ENCODE measurements at regions not wholly inside any gene's neighbourhood (a gene's known extent, or its start where the extent isn't known, plus 50 kb on each side); places are given as distances from the start of the nearest gene placed in this dataset.

DNA sequence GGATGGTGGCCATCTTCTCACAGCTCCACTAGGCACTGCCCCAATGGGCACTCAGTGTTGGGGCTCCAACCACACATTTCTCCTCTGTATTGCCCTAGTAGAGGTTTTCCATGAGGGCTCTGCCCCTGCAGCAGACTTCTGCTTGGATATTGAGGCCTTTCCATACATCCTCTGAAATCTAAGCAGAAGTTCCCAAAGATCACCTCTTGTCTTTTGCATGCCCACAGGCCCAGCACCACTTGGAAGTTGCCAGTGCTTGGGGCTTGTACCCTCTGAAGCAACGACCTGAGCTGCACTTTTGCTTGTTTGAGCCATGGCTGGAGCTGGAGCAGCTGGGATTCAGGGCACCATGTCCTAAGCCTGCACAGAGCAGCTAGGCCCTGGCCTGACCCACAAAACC, 189.1 kb upstream of the EYS start:
- 0% methylated on average over 1 of the region's 1 CpG for WGBS (ENCODE audit: low lambda C conversion rate, missing lambda C conversion rate)

DNA sequence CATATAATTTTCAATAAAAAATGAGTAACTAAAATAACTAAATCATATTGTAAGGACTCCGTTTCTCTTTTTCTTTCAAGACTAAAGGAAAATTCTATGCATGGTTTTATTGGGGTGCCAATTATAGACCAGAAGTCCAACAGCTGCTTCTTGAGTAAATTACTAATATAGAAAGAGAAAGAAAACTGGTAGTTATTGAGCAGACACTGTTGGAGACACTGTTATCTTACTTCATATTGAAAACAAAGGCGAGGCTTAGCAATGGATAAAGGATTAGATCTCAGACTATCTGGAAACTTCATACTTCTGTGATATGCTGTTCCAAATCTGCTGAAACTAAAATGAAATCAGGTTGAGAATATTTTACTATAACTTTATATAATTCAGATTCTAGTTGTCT, 169.6 kb upstream of the EYS start:
- no peaks in the 10 kb centered on the region for H3K4me1 ChIP-seq (ENCODE audit: insufficient read depth)
- no peak overlapping the region for H3K4me3 ChIP-seq
- H3K79me2 ChIP-seq: no peaks in the 10 kb centered on the region
- WGBS (ENCODE audit: low lambda C conversion rate, missing lambda C conversion rate): 73% methylated on average over 2 of the region's 2 CpGs
- no peaks in the 10 kb centered on the region for H3K9me2 ChIP-seq (replicated peaks; ENCODE audit: insufficient read depth)
- no peaks in the 10 kb centered on the region for H3K27me3 ChIP-seq
- H3K27ac ChIP-seq: no peak overlapping the region
- TF ChIP-seq EZH2 (IDR thresholded peaks at IDR 0.05; ENCODE audit: borderline replicate concordance) (no peak), EZH2phosphoT487 (IDR thresholded peaks at IDR 0.05; ENCODE audit: low read depth, severe bottlenecking, unreplicated experiment) (no peak)
- TF ChIP-seq, protein P1, sequence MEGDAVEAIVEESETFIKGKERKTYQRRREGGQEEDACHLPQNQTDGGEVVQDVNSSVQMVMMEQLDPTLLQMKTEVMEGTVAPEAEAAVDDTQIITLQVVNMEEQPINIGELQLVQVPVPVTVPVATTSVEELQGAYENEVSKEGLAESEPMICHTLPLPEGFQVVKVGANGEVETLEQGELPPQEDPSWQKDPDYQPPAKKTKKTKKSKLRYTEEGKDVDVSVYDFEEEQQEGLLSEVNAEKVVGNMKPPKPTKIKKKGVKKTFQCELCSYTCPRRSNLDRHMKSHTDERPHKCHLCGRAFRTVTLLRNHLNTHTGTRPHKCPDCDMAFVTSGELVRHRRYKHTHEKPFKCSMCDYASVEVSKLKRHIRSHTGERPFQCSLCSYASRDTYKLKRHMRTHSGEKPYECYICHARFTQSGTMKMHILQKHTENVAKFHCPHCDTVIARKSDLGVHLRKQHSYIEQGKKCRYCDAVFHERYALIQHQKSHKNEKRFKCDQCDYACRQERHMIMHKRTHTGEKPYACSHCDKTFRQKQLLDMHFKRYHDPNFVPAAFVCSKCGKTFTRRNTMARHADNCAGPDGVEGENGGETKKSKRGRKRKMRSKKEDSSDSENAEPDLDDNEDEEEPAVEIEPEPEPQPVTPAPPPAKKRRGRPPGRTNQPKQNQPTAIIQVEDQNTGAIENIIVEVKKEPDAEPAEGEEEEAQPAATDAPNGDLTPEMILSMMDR (IDR thresholded peaks at IDR 0.05; ENCODE audit: poor library complexity): no peak
- DNase-seq (ENCODE audit: low spot score): no peak
- H3K36me3 ChIP-seq (replicated peaks; ENCODE audit: insufficient read depth, low read depth): no peaks in the 10 kb centered on the region
- H3K9me3 ChIP-seq (ENCODE audit: low read depth): no peaks in the 10 kb centered on the region
- no peak overlapping the region for H2AFZ ChIP-seq
- H3K4me2 ChIP-seq: no peak overlapping the region
- H4K20me1 ChIP-seq (ENCODE audit: insufficient read depth, poor library complexity, severe bottlenecking): no peaks in the 10 kb centered on the region

More for the DNA sequence above, 189.1 kb upstream of the EYS start:
- Histone ChIP-seq H4K20me1 (ENCODE audit: insufficient read depth, poor library complexity, severe bottlenecking) (no peaks in the 10 kb centered on the region), H3K36me3 (replicated peaks; ENCODE audit: insufficient read depth, low read depth) (no peaks in the 10 kb centered on the region), H3K79me2 (no peaks in the 10 kb centered on the region), H3K4me2 (no peak overlapping the region), H3K27ac (no peak overlapping the region), H3K27me3 (no peaks in the 10 kb centered on the region), H2AFZ (no peak overlapping the region), H3K9me3 (ENCODE audit: low read depth) (no peaks in the 10 kb centered on the region), H3K9me2 (replicated peaks; ENCODE audit: insufficient read depth) (no peaks in the 10 kb centered on the region), H3K4me3 (no peak overlapping the region), H3K4me1 (ENCODE audit: insufficient read depth) (no peaks in the 10 kb centered on the region)
- TF ChIP-seq, protein P1 (IDR thresholded peaks at IDR 0.05; ENCODE audit: poor library complexity): no peak
- TF ChIP-seq EZH2 (IDR thresholded peaks at IDR 0.05; ENCODE audit: borderline replicate concordance) (no peak), EZH2phosphoT487 (IDR thresholded peaks at IDR 0.05; ENCODE audit: low read depth, severe bottlenecking, unreplicated experiment) (no peak)
- DNase-seq (ENCODE audit: low spot score): no peak

DNA sequence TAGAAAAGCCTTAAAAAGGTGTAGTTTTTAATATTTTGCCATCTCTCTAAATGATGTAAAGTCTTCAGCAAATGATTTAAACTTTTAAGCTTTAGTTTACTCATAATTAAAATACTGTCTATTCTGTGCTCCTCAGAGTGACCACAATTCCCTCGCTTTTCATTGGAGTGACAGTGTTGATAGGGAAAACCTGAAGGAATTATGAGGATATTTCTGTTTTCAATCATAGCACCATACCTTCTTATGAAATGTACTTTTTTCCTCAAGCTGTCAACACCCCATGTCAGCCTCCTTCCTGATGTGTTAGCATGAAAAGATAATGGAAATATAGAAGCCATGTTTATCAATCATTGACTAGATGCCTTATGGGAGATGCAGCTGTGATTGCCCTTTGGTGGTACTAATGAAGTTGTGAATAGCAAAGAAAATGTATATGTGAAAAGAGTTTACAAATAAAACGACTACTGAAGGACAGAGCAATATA, 145.4 kb upstream of the EYS start:
- no peak for TF ChIP-seq EZH2phosphoT487 (IDR thresholded peaks at IDR 0.05; ENCODE audit: low read depth, severe bottlenecking, unreplicated experiment)
- TF ChIP-seq, protein P1 (IDR thresholded peaks at IDR 0.05; ENCODE audit: poor library complexity): no peak
- TF ChIP-seq EZH2 (IDR thresholded peaks at IDR 0.05; ENCODE audit: borderline replicate concordance): no peak
- 80% methylated on average over 2 of the region's 2 CpGs for WGBS (ENCODE audit: low lambda C conversion rate, missing lambda C conversion rate)
- Histone ChIP-seq H3K27me3 (no peaks in the 10 kb centered on the region), H3K9me2 (replicated peaks; ENCODE audit: insufficient read depth) (no peaks in the 10 kb centered on the region), H4K20me1 (ENCODE audit: insufficient read depth, poor library complexity, severe bottlenecking) (no peaks in the 10 kb centered on the region), H3K79me2 (no peaks in the 10 kb centered on the region), H3K4me1 (ENCODE audit: insufficient read depth) (no peaks in the 10 kb centered on the region), H3K36me3 (replicated peaks; ENCODE audit: insufficient read depth, low read depth) (no peaks in the 10 kb centered on the region), H3K4me2 (no peak overlapping the region), H3K27ac (no peak overlapping the region), H3K4me3 (no peak overlapping the region), H3K9me3 (ENCODE audit: low read depth) (no peaks in the 10 kb centered on the region), H2AFZ (no peak overlapping the region)
- no peak for DNase-seq (ENCODE audit: low spot score)

DNA sequence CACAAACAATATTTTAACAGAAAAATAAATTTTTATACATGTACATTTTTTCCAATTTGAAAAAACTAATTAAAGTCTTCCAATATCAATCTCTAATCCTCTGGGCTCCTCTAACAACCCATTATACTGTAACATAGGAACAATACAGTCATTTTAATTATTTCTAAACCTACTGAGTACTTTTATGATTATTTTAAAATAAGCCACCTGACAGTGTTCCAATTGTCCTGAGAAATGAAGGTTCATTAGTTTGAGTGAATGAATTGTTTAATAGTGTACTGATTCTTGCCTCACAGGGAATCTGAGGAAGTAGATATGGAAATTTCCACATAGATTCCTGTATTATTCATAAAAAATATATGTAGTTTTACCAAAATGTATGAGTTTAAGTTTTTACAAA, 123.1 kb upstream of the EYS start:
- DNase-seq (ENCODE audit: low spot score): no peak
- no peaks in the 10 kb centered on the region for H3K36me3 ChIP-seq (replicated peaks; ENCODE audit: insufficient read depth, low read depth)
- H3K9me3 ChIP-seq (ENCODE audit: low read depth): no peaks in the 10 kb centered on the region

More for the DNA sequence above, 123.1 kb upstream of the EYS start:
- H4K20me1 ChIP-seq (ENCODE audit: insufficient read depth, poor library complexity, severe bottlenecking): no peaks in the 10 kb centered on the region
- H2AFZ ChIP-seq: no peak overlapping the region
- no peaks in the 10 kb centered on the region for H3K27me3 ChIP-seq
- H3K4me2 ChIP-seq: no peak overlapping the region
- H3K79me2 ChIP-seq: no peaks in the 10 kb centered on the region
- no peak for TF ChIP-seq EZH2phosphoT487 (IDR thresholded peaks at IDR 0.05; ENCODE audit: low read depth, severe bottlenecking, unreplicated experiment)
- TF ChIP-seq, protein P1 (IDR thresholded peaks at IDR 0.05; ENCODE audit: poor library complexity): no peak
- no peaks in the 10 kb centered on the region for H3K9me2 ChIP-seq (replicated peaks; ENCODE audit: insufficient read depth)
- no peaks in the 10 kb centered on the region for H3K4me1 ChIP-seq (ENCODE audit: insufficient read depth)
- no peak overlapping the region for H3K4me3 ChIP-seq
- no peak overlapping the region for H3K27ac ChIP-seq

Measured in hepatocyte (in vitro differentiated cells).